UCSD-AML1 (cell line): ENCODE measurements at regions not wholly inside any gene's neighbourhood (a gene's known extent, or its start where the extent isn't known, plus 50 kb on each side); places are given as distances from the start of the nearest gene placed in this dataset.
"Not testable (repeated sequence)": the region's sequence is repeated elsewhere in the genome, so short reads cannot be mapped to it uniquely, and the experiment has no call there.

Experiments
- DNase-seq: peaks from one replicate; lab custom pipeline; 2025; ENCODE audit not compliant: unreplicated experiment; lab: John Stamatoyannopoulos, UW

- DNase-seq = no peak
Measured at GRCh38 chr5:33205079-33205478, 235.7 kb upstream of the TARS1 start.

- no peak for DNase-seq
Measured at GRCh38 chr5:33205727-33206410, 234.9 kb upstream of the TARS1 start.

- no peak for DNase-seq
Measured at GRCh38 chr5:33206962-33207506, 233.7 kb upstream of the TARS1 start.

- no peak for DNase-seq
Measured at GRCh38 chr5:33209252-33209651, 231.5 kb upstream of the TARS1 start.

GRCh38 chr5:33210221-33210620, 230.5 kb upstream of the TARS1 start:
- not testable (repeated sequence) for DNase-seq

GRCh38 chr5:33210978-33211377, 229.8 kb upstream of the TARS1 start:
- DNase-seq = no peak

- no peak for DNase-seq
Measured at GRCh38 chr5:33212439-33212838, 228.3 kb upstream of the TARS1 start.

- no peak for DNase-seq
Measured at GRCh38 chr5:33212900-33213299, 227.9 kb upstream of the TARS1 start.

GRCh38 chr5:33223563-33224284, 217.0 kb upstream of the TARS1 start:
- no peak for DNase-seq

- DNase-seq = no peak
Measured at GRCh38 chr5:33224285-33224961, 216.3 kb upstream of the TARS1 start.

GRCh38 chr5:33227247-33227646, 213.5 kb upstream of the TARS1 start:
- DNase-seq = no peak

GRCh38 chr5:33227746-33228145, 213.0 kb upstream of the TARS1 start:
- no peak for DNase-seq

- no peak for DNase-seq
Measured at GRCh38 chr5:33228149-33228548, 212.6 kb upstream of the TARS1 start.

GRCh38 chr5:33229216-33229615, 211.5 kb upstream of the TARS1 start:
- DNase-seq = peak; percentile 41

- DNase-seq = no peak
Measured at GRCh38 chr5:33230467-33231078, 210.2 kb upstream of the TARS1 start.

- DNase-seq = no peak
Measured at GRCh38 chr5:33231214-33231710, 209.5 kb upstream of the TARS1 start.

- DNase-seq = no peak
Measured at GRCh38 chr5:33231935-33232334, 208.8 kb upstream of the TARS1 start.

- DNase-seq = no peak
Measured at GRCh38 chr5:33232731-33233505, 207.8 kb upstream of the TARS1 start.

- DNase-seq = no peak
Measured at GRCh38 chr5:33235304-33235703, 205.5 kb upstream of the TARS1 start.

- no peak for DNase-seq
Measured at GRCh38 chr5:33235824-33236223, 204.9 kb upstream of the TARS1 start.
